ENCODE measurements at regions not wholly inside any gene's neighbourhood (a gene's known extent, or its start where the extent isn't known, plus 50 kb on each side); places are given as distances from the start of the nearest gene placed in this dataset.

DNA sequence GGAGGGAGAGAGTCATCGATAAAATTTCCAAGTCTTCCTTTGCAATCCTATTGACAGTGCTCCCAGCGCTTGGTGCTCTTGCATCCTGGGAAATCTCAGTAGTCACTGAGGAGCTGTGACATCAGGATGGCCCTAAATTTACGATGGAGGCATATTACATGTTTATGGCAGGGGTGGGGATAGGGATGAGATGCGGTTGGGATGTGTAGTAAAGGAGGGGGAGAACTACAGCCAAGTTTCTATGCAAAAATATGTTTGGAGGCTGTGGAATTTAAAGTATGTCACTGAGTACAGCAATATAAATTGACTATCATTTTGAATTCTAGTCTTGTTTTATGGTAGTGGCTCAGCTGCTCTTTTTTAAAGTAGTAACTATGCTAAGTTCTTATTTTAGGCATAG lies 544.9 kb downstream of the PKHD1 start:
- Mint-ChIP-seq H3K27ac (no peak overlapping the region), H3K4me3 (no peak overlapping the region), H3K4me1 (no peaks in the 10 kb centered on the region), H3K9me3 (peaks cover 0 to 4% (median 0%) of the 10 kb centered on the region in 7 donors), H3K27me3 (peaks cover 6 to 12% (median 6%) of the 10 kb centered on the region in 3 donors), H3K36me3 (no peaks in the 10 kb centered on the region)
- ATAC-seq (ENCODE audit: low read depth in 2 of 2) (no peak), DNase-seq (no peak)

- Mint-ChIP-seq H3K4me3 (no peak overlapping the region), H3K36me3 (no peaks in the 10 kb centered on the region), H3K27me3 (peaks cover 0 to 7% (median 3%) of the 10 kb centered on the region in 3 donors), H3K27ac (no peak overlapping the region), H3K4me1 (no peaks in the 10 kb centered on the region), H3K9me3 (peaks cover 0 to 3% (median 0%) of the 10 kb centered on the region in 7 donors)
- DNase-seq (no peak), ATAC-seq (ENCODE audit: low read depth in 2 of 2) (no peak)
Observed at GRCh38 chr6:51550243-51550642, 537.2 kb downstream of the PKHD1 start.

DNA sequence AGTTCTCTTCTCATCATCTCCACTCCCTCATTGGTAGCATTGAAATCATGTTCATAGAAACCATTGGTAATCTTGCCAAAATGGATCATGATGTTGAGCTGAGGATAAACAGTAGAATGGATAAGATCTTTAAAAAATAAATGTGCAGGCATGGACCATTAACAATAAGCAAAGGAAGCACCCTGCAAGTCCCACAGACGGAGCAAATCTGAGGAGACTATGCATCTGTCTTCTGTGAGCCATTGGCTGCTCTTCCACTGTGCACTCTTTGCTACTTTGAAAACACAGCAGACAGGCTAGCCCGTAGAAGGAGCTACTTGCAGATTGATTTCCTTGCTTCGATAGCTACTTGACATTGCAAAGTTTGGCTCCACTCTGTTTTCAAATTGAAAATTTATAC lies 535.0 kb downstream of the PKHD1 start:
- H3K36me3 Mint-ChIP-seq: no peaks in the 10 kb centered on the region
- peaks cover 0 to 7% (median 3%) of the 10 kb centered on the region in 3 donors for H3K27me3 Mint-ChIP-seq
- no peak overlapping the region for H3K27ac Mint-ChIP-seq
- ATAC-seq (ENCODE audit: low read depth in 2 of 2) (no peak), DNase-seq (no peak)
- H3K4me1 Mint-ChIP-seq: no peaks in the 10 kb centered on the region
- no peak overlapping the region for H3K4me3 Mint-ChIP-seq
- peaks cover 0 to 5% (median 0%) of the 10 kb centered on the region in 7 donors for H3K9me3 Mint-ChIP-seq

- Mint-ChIP-seq H3K4me3 (no peak overlapping the region), H3K36me3 (no peaks in the 10 kb centered on the region), H3K27ac (no peak overlapping the region), H3K4me1 (no peaks in the 10 kb centered on the region), H3K27me3 (peaks cover 0 to 7% (median 3%) of the 10 kb centered on the region in 3 donors), H3K9me3 (peaks cover 0 to 5% (median 0%) of the 10 kb centered on the region in 7 donors)
- no peak for ATAC-seq (ENCODE audit: low read depth in 2 of 2)
- no peak for DNase-seq
Observed at GRCh38 chr6:51553246-51554015, 534.0 kb downstream of the PKHD1 start.

- DNase-seq: no peak
- no peak overlapping the region for H3K4me3 Mint-ChIP-seq
- H3K27ac Mint-ChIP-seq: no peak overlapping the region
- H3K27me3 Mint-ChIP-seq: peaks cover 0 to 7% (median 0%) of the 10 kb centered on the region in 3 donors
- peaks cover 0 to 5% (median 0%) of the 10 kb centered on the region in 7 donors for H3K9me3 Mint-ChIP-seq
- H3K4me1 Mint-ChIP-seq: no peaks in the 10 kb centered on the region
- H3K36me3 Mint-ChIP-seq: no peaks in the 10 kb centered on the region
- no peak for ATAC-seq (ENCODE audit: low read depth in 2 of 2)
Observed at GRCh38 chr6:51554029-51554428, 533.4 kb downstream of the PKHD1 start.

DNA sequence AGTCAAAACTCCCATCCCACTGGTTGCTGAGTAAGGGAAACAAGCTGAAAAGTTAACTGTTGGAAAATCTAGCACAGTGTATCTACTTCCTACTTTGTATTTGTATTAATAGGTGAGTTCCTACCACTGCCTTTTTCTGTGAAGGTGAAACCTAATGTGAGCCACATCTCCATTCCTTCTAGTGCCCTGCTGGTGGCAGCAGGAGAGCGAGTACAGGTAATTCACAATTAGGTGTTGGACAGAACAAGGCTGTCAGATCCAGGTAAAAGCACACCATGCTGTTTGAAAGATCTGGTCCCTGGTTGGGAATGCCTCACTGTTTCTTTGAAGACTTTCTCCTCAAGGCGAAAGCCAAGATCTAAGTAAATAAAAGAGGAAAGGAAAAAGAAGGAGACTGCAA lies 528.4 kb downstream of the PKHD1 start:
- H3K36me3 Mint-ChIP-seq: no peaks in the 10 kb centered on the region
- ATAC-seq (ENCODE audit: low read depth in 2 of 2): no peak
- H3K4me1 Mint-ChIP-seq: no peaks in the 10 kb centered on the region
- no peak overlapping the region for H3K4me3 Mint-ChIP-seq
- H3K9me3 Mint-ChIP-seq: peaks cover 0 to 5% (median 0%) of the 10 kb centered on the region in 7 donors
- H3K27ac Mint-ChIP-seq: no peak overlapping the region
- DNase-seq: no peak
- H3K27me3 Mint-ChIP-seq: peaks cover 0 to 3% (median 0%) of the 10 kb centered on the region in 3 donors

DNA sequence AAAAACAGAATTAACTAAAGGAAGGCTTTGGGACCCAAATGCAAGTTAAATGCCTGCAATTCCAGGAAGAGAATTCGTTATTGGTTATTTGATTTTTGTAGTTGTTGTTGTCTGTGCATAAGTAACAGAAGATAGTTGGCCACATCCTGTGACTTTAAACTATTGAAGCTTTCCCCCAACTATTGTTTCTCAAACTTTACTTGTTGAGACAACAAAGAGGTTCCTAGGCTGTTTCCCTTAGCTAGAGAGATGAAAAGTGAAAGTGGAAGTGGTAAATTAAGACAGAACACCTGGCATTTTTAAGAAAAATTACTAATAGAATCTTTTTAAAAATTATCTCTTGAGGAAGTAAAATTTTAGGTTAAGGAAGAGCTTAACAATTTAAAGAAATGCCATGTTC lies 525.2 kb downstream of the PKHD1 start:
- Mint-ChIP-seq H3K27ac (no peak overlapping the region), H3K27me3 (no peaks in the 10 kb centered on the region), H3K9me3 (no peaks in the 10 kb centered on the region), H3K4me1 (no peaks in the 10 kb centered on the region), H3K4me3 (no peak overlapping the region), H3K36me3 (no peaks in the 10 kb centered on the region)
- no peak for ATAC-seq (ENCODE audit: low read depth in 2 of 2)
- no peak for DNase-seq

Measured in naive B cell (primary cell).